GM12878 (cell line): ENCODE measurements at regions not wholly inside any gene's neighbourhood (a gene's known extent, or its start where the extent isn't known, plus 50 kb on each side); places are given as distances from the start of the nearest gene placed in this dataset.

Source experiments
- ATAC-seq: fragments of 200-7000 bp; cut with Tn5 transposase; 3 replicates; pipeline ENCODE4 v1.9.1; 2020; ENCODE audit warnings: mild to moderate bottlenecking, moderate library complexity
- BruUV-seq: library from RNA; stranded (reverse); fragments of 400-500 nt; replicated peaks from 2 replicates; lab custom pipeline; 2021; lab: Mats Ljungman, UMichigan
- CTCF ChIA-PET: fragments of 300-600 bp; sonication (Branson Sonifier 250); formaldehyde crosslinking; extraction: SDS; loops from one replicate; lab custom pipeline; 2021; ENCODE audit warnings: inconsistent platforms; lab: Yijun Ruan, JAX
- POLR2A ChIA-PET: fragments of 350-600 bp; formaldehyde crosslinking; extraction: SDS; loops from one replicate; lab custom pipeline; 2021; ENCODE audit warnings: inconsistent platforms; lab: Charles Lee
- RAD21 ChIA-PET: fragments of 300-600 bp; sonication (Branson Sonifier 250); formaldehyde crosslinking; loops from one replicate; lab custom pipeline; 2023; ENCODE audit warnings: antibody characterized with exemption; ENCODE audit not compliant: unreplicated experiment; lab: Charles Lee
- SMC1A ChIA-PET: fragments of 300-600 bp; sonication (Branson Sonifier 250); formaldehyde crosslinking; loops from one replicate; lab custom pipeline; 2023; ENCODE audit not compliant: unreplicated experiment, uncharacterized antibody; lab: Charles Lee
- DNase-seq: peaks from one replicate; pipeline ENCODE4 v3.0.0-alpha.2; 2011; ENCODE audit warnings: low read depth, low spot score
- FAIRE-seq: peaks from 3 replicates; lab custom pipeline; 2011; peaks lifted over from hg19 to GRCh38; lab: Jason Lieb, UNC
- H2AFZ ChIP-seq: 2 replicates; pipeline ENCODE4 v1.6.0; 2011; ENCODE audit warnings: low read depth, low read length, control low read depth; ENCODE audit not compliant: control insufficient read depth
- H3K27ac ChIP-seq: 2 replicates; pipeline ENCODE4 v1.5.1; 2011; ENCODE audit warnings: control low read depth; ENCODE audit not compliant: control insufficient read depth, insufficient read depth
- H3K27me3 ChIP-seq, 2 experiments: replicated peaks in 1 of 2; 2 replicates each; pipeline versions ENCODE4 v1.6.0 to v1.6.1; 2011; ENCODE audit warnings: low read length in 1 of 2; ENCODE audit not compliant: control insufficient read depth in 2 of 2, insufficient read depth in 2 of 2
- H3K36me3 ChIP-seq, 2 experiments: 2 replicates each; pipeline ENCODE4 v1.5.1; 2011; ENCODE audit warnings: low read length in 1 of 2; ENCODE audit not compliant: control insufficient read depth in 2 of 2, insufficient read depth in 2 of 2
- H3K4me1 ChIP-seq: 2 replicates; pipeline ENCODE4 v1.6.1; 2011; ENCODE audit warnings: mild to moderate bottlenecking, low read length, moderate library complexity, mixed read lengths; ENCODE audit not compliant: control insufficient read depth, insufficient read depth
- H3K4me2 ChIP-seq: 2 replicates; pipeline ENCODE4 v1.6.0; 2011; ENCODE audit warnings: control low read depth; ENCODE audit not compliant: control insufficient read depth, insufficient read depth
- H3K4me3 ChIP-seq: fragments of 200-600 bp; sonication (generic); 2 replicates; pipeline ENCODE4 v1.5.1; 2016
- H3K79me2 ChIP-seq: 2 replicates; pipeline ENCODE4 v1.6.0; 2011; ENCODE audit warnings: low read length; ENCODE audit not compliant: control insufficient read depth, insufficient read depth
- H3K9ac ChIP-seq: 2 replicates; pipeline ENCODE4 v1.8.0; 2011; ENCODE audit warnings: low read length, control low read depth, mixed read lengths; ENCODE audit not compliant: control insufficient read depth, insufficient read depth
- H3K9me3 ChIP-seq: replicated peaks from 3 replicates; pipeline ENCODE4 v1.5.1; 2011; ENCODE audit warnings: mild to moderate bottlenecking, low read length; ENCODE audit not compliant: control insufficient read depth, insufficient read depth
- H4K20me1 ChIP-seq: 2 replicates; pipeline ENCODE4 v1.6.0; 2011; ENCODE audit not compliant: control insufficient read depth, insufficient read depth
- CBX5 ChIP-seq: sonication (generic); IDR thresholded peaks from 2 replicates; pipeline ENCODE4 v1.6.1; 2016; ENCODE audit warnings: low read depth, moderate library complexity, mild to moderate bottlenecking, inconsistent platforms
- CHD1 ChIP-seq: IDR thresholded peaks from 2 replicates; pipeline ENCODE4 v1.6.1; 2012; ENCODE audit warnings: low read depth, low read length, improper control_type of control experiment
- CHD4 ChIP-seq: fragments of 200-600 bp; sonication (generic); IDR thresholded peaks from 2 replicates; pipeline ENCODE4 v1.6.1; 2016; ENCODE audit warnings: mild to moderate bottlenecking
- ESRRA ChIP-seq: IDR thresholded peaks from 2 replicates; pipeline ENCODE4 v1.6.1; 2012; ENCODE audit warnings: mild to moderate bottlenecking, low read length, improper control_type of control experiment
- EZH2 ChIP-seq: IDR thresholded peaks from 2 replicates; pipeline ENCODE4 v1.6.1; 2012; ENCODE audit warnings: low read depth, mild to moderate bottlenecking, control low read depth, inconsistent platforms, low read length, borderline replicate concordance; ENCODE audit not compliant: control insufficient read depth
- GABPA ChIP-seq: IDR thresholded peaks from 2 replicates; pipeline ENCODE4 v1.6.1; 2014; ENCODE audit warnings: antibody characterized with exemption, low read depth, mild to moderate bottlenecking, inconsistent platforms
- HDAC2 ChIP-seq: fragments of 200-600 bp; sonication (generic); IDR thresholded peaks from 2 replicates; pipeline ENCODE4 v1.6.1; 2017
- HSF1 ChIP-seq: fragments of 150-350 bp; IDR thresholded peaks from 2 replicates; pipeline ENCODE4 v1.6.1; 2014; ENCODE audit warnings: mild to moderate bottlenecking, low read depth, low read length
- JUND ChIP-seq: IDR thresholded peaks from 2 replicates; pipeline ENCODE4 v1.6.1; 2012; ENCODE audit warnings: low read depth, mild to moderate bottlenecking, low read length, improper control_type of control experiment, moderate library complexity
- MTA3 ChIP-seq: IDR thresholded peaks from 2 replicates; pipeline ENCODE4 v1.6.1; 2012; ENCODE audit warnings: low read length, inconsistent platforms, borderline replicate concordance
- NFIC ChIP-seq: IDR thresholded peaks from 2 replicates; pipeline ENCODE4 v1.6.1; 2012; ENCODE audit warnings: low read depth, mild to moderate bottlenecking, inconsistent platforms, low read length, moderate library complexity
- NRF1 ChIP-seq: conservative IDR thresholded peaks from 2 replicates; pipeline ENCODE4 v1.6.1; 2011; ENCODE audit warnings: mild to moderate bottlenecking, low read depth, low read length, improper control_type of control experiment
- RELB ChIP-seq: fragments of 450-650 bp; IDR thresholded peaks from 2 replicates; pipeline ENCODE4 v1.6.1; 2017; ENCODE audit warnings: low read depth, mild to moderate bottlenecking, moderate library complexity
- RFX5 ChIP-seq: IDR thresholded peaks from 2 replicates; pipeline ENCODE4 v1.6.1; 2011; ENCODE audit warnings: low read depth, low read length, improper control_type of control experiment
- RUNX3 ChIP-seq: IDR thresholded peaks from 2 replicates; pipeline ENCODE4 v1.6.1; 2012; ENCODE audit warnings: low read length, inconsistent platforms
- SRF ChIP-seq, 2 experiments: IDR thresholded peaks; 2 replicates each; pipeline ENCODE4 v1.6.1; 2011; ENCODE audit warnings: low read depth in 2 of 2, low read length in 2 of 2, mild to moderate bottlenecking in 1 of 2, moderate library complexity in 1 of 2
- USF1 ChIP-seq: IDR thresholded peaks from 2 replicates; pipeline ENCODE4 v1.6.1; 2011; ENCODE audit warnings: borderline replicate concordance, low read depth, mild to moderate bottlenecking, moderate library complexity, mixed read lengths, low read length; ENCODE audit not compliant: insufficient read depth; ENCODE audit errors: extremely low read length
- in situ Hi-C: fragments of 300-500 bp; cut with MboI; formaldehyde crosslinking; loops from 9 replicates; pipeline ENCODE4 v1.14.3; 2018; ENCODE audit warnings: mixed read lengths
- intact Hi-C: fragments of 100-400 bp; cut with micrococcal nuclease; formaldehyde crosslinking; loops from one replicate; pipeline ENCODE4 v1.14.2; 2022; ENCODE audit not compliant: unreplicated experiment
- TF ChIP-seq, protein P1 (sequence below): IDR thresholded peaks from 2 replicates; pipeline ENCODE4 v1.6.1; 2011; ENCODE audit warnings: low read depth, low read length, improper control_type of control experiment, borderline replicate concordance

GRCh38 chr10:83142074-83142563 lies 997.2 kb upstream of the GHITM start (continued):
- TF ChIP-seq SRF (IDR thresholded peaks at IDR 0.05; ENCODE audit: low read depth in 2 of 2, low read length in 2 of 2) (no peak), HSF1 (no peak), CHD1 (no peak), RFX5 (no peak), JUND (no peak), NRF1 (no peak), RUNX3 (no peak), EZH2 (no peak), RELB (no peak)

DNA sequence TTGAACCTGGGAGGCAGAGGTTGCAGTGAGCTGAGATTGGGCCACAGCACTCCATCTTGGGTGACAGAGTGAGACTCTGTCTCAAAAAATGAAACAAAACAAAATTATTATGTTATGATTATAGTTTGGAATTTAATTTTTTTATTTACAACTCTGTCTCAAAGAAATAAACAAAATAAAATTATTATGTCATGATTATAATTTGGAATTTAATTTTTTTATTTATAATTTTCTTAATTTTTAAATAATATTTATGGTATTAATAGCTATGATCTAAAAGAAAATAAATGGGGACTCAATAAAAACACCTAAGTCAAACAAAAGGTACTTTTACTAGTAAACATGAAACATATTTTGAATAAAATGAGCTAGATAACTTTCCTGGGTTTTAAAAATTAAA lies 994.8 kb upstream of the GHITM start:
- Histone ChIP-seq H3K79me2 (no peaks in the 10 kb centered on the region), H2AFZ (no peak overlapping the region), H3K4me3 (no peak overlapping the region), H3K27me3 (no peaks in the 10 kb centered on the region; a peak in 1 of 4 replicates), H3K9me3 (no peaks in the 10 kb centered on the region), H3K4me2 (no peak overlapping the region), H4K20me1 (no peaks in the 10 kb centered on the region), H3K36me3 (no peaks in the 10 kb centered on the region), H3K4me1 (no peaks in the 10 kb centered on the region), H3K9ac (no peak overlapping the region), H3K27ac (no peak overlapping the region)
- intact Hi-C loops (no loop called here), in situ Hi-C loops (no loop called here)
- no TSS peak for BruUV-seq
- DNase-seq (no peak), ATAC-seq (no peak), FAIRE-seq (no peak)
- CTCF ChIA-PET: no interaction called here
- SMC1A ChIA-PET: no interaction called here
- POLR2A ChIA-PET: no interaction called here
- RAD21 ChIA-PET: no interaction called here
- TF ChIP-seq, protein P1, sequence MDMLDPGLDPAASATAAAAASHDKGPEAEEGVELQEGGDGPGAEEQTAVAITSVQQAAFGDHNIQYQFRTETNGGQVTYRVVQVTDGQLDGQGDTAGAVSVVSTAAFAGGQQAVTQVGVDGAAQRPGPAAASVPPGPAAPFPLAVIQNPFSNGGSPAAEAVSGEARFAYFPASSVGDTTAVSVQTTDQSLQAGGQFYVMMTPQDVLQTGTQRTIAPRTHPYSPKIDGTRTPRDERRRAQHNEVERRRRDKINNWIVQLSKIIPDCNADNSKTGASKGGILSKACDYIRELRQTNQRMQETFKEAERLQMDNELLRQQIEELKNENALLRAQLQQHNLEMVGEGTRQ: no peak
- TF ChIP-seq MTA3 (no peak), NFIC (no peak), HDAC2 (no peak), CHD4 (no peak), USF1 (no peak), ESRRA (no peak), CBX5 (no peak), GABPA (no peak)
